ENCODE measurements at regions not wholly inside any gene's neighbourhood (a gene's known extent, or its start where the extent isn't known, plus 50 kb on each side); places are given as distances from the start of the nearest gene placed in this dataset.
A peak's percentile ranks its signal among the peaks of the same experiment; 100 is the strongest.
"Not testable (repeated sequence)": the region's sequence is repeated elsewhere in the genome, so short reads cannot be mapped to it uniquely, and the experiment has no call there.

GRCh38 chr2:122034344-122034743 lies 278.9 kb downstream of the TSN start:
- 71 to 75% (median 75%) methylated on average over 5 of the region's 5 CpGs for WGBS, 3 donors
- Histone ChIP-seq H3K9me3 (ENCODE audit: control insufficient read depth in 2 of 2, insufficient read depth in 1 of 2, low read depth in 1 of 2, low read length in 1 of 2) (no peaks in the 10 kb centered on the region), H3K27me3 (ENCODE audit: control insufficient read depth in 3 of 3, insufficient read depth in 3 of 3, low read length in 3 of 3) (no peaks in the 10 kb centered on the region), H3K4me3 (ENCODE audit: low read depth in 1 of 3, low read length in 3 of 3) (no peak overlapping the region), H3K36me3 (ENCODE audit: control insufficient read depth in 3 of 3, insufficient read depth in 2 of 3, low read depth in 1 of 3, low read length in 3 of 3) (no peaks in the 10 kb centered on the region), H3K27ac (ENCODE audit: low read depth in 1 of 3, low read length in 2 of 3) (no peak overlapping the region), H3K4me1 (ENCODE audit: control insufficient read depth in 3 of 3, insufficient read depth in 2 of 3, low read depth in 1 of 3, low read length in 2 of 3) (no peaks in the 10 kb centered on the region)
- FAIRE-seq (no peak), DNase-seq (no peak)

- no peak overlapping the region for H3K4me3 ChIP-seq (ENCODE audit: low read depth in 1 of 3, low read length in 3 of 3)
- WGBS, 3 donors: 31 to 44% (median 35%) methylated on average over 4 of the region's 4 CpGs
- DNase-seq: no peak
- no peak overlapping the region for H3K27ac ChIP-seq (ENCODE audit: low read depth in 1 of 3, low read length in 2 of 3)
- no peaks in the 10 kb centered on the region for H3K4me1 ChIP-seq (ENCODE audit: control insufficient read depth in 3 of 3, insufficient read depth in 2 of 3, low read depth in 1 of 3, low read length in 2 of 3)
- H3K36me3 ChIP-seq (ENCODE audit: control insufficient read depth in 3 of 3, insufficient read depth in 2 of 3, low read depth in 1 of 3, low read length in 3 of 3): no peaks in the 10 kb centered on the region
- H3K27me3 ChIP-seq (ENCODE audit: control insufficient read depth in 3 of 3, insufficient read depth in 3 of 3, low read length in 3 of 3): no peaks in the 10 kb centered on the region
- no peak for FAIRE-seq
- no peaks in the 10 kb centered on the region for H3K9me3 ChIP-seq (ENCODE audit: control insufficient read depth in 2 of 2, insufficient read depth in 1 of 2, low read depth in 1 of 2, low read length in 1 of 2)
Observed at GRCh38 chr2:122034777-122035176, 279.3 kb downstream of the TSN start.

- H3K4me1 ChIP-seq (ENCODE audit: control insufficient read depth in 3 of 3, insufficient read depth in 2 of 3, low read depth in 1 of 3, low read length in 2 of 3); H3K27ac ChIP-seq (ENCODE audit: low read depth in 1 of 3, low read length in 2 of 3); H3K4me3 ChIP-seq (ENCODE audit: low read depth in 1 of 3, low read length in 3 of 3); DNase-seq; H3K27me3 ChIP-seq (ENCODE audit: control insufficient read depth in 3 of 3, insufficient read depth in 3 of 3, low read length in 3 of 3); H3K36me3 ChIP-seq (ENCODE audit: control insufficient read depth in 3 of 3, insufficient read depth in 2 of 3, low read depth in 1 of 3, low read length in 3 of 3); FAIRE-seq; H3K9me3 ChIP-seq (ENCODE audit: control insufficient read depth in 2 of 2, insufficient read depth in 1 of 2, low read depth in 1 of 2, low read length in 1 of 2): not testable (repeated sequence)
- 41 to 74% (median 54%) methylated on average over 4 of the region's 4 CpGs for WGBS, 3 donors
Observed at GRCh38 chr2:122038816-122039215, 283.4 kb downstream of the TSN start.

- 90 to 94% (median 91%) methylated on average over 5 of the region's 5 CpGs for WGBS, 3 donors
- H3K27me3 ChIP-seq (ENCODE audit: control insufficient read depth in 3 of 3, insufficient read depth in 3 of 3, low read length in 3 of 3): peaks cover 0 to 2% (median 0%) of the 10 kb centered on the region in 3 donors
- FAIRE-seq (no peak), DNase-seq (no peak)
- H3K36me3 ChIP-seq (ENCODE audit: control insufficient read depth in 3 of 3, insufficient read depth in 2 of 3, low read depth in 1 of 3, low read length in 3 of 3): no peaks in the 10 kb centered on the region
- H3K4me3 ChIP-seq (ENCODE audit: low read depth in 1 of 3, low read length in 3 of 3): no peak overlapping the region
- no peak overlapping the region for H3K27ac ChIP-seq (ENCODE audit: low read depth in 1 of 3, low read length in 2 of 3)
- no peaks in the 10 kb centered on the region for H3K9me3 ChIP-seq (ENCODE audit: control insufficient read depth in 2 of 2, insufficient read depth in 1 of 2, low read depth in 1 of 2, low read length in 1 of 2)
- no peaks in the 10 kb centered on the region for H3K4me1 ChIP-seq (ENCODE audit: control insufficient read depth in 3 of 3, insufficient read depth in 2 of 3, low read depth in 1 of 3, low read length in 2 of 3)
Observed at GRCh38 chr2:122041455-122041854, 286.0 kb downstream of the TSN start.

- not testable (repeated sequence) for DNase-seq; FAIRE-seq; H3K9me3 ChIP-seq (ENCODE audit: control insufficient read depth in 2 of 2, insufficient read depth in 1 of 2, low read depth in 1 of 2, low read length in 1 of 2); H3K4me3 ChIP-seq (ENCODE audit: low read depth in 1 of 3, low read length in 3 of 3); H3K27ac ChIP-seq (ENCODE audit: low read depth in 1 of 3, low read length in 2 of 3); H3K27me3 ChIP-seq (ENCODE audit: control insufficient read depth in 3 of 3, insufficient read depth in 3 of 3, low read length in 3 of 3); H3K4me1 ChIP-seq (ENCODE audit: control insufficient read depth in 3 of 3, insufficient read depth in 2 of 3, low read depth in 1 of 3, low read length in 2 of 3); H3K36me3 ChIP-seq (ENCODE audit: control insufficient read depth in 3 of 3, insufficient read depth in 2 of 3, low read depth in 1 of 3, low read length in 3 of 3)
- WGBS, 3 donors: 96 to 98% (median 97%) methylated on average over 3 to 15 of the region's 20 CpGs
Observed at GRCh38 chr2:122051659-122052058, 296.2 kb downstream of the TSN start.

GRCh38 chr2:122055521-122055931 lies 300.1 kb downstream of the TSN start:
- no peaks in the 10 kb centered on the region for H3K9me3 ChIP-seq (ENCODE audit: control insufficient read depth in 2 of 2, insufficient read depth in 1 of 2, low read depth in 1 of 2, low read length in 1 of 2)
- H3K4me3 ChIP-seq (ENCODE audit: low read depth in 1 of 3, low read length in 3 of 3): no peak overlapping the region
- H3K36me3 ChIP-seq (ENCODE audit: control insufficient read depth in 3 of 3, insufficient read depth in 2 of 3, low read depth in 1 of 3, low read length in 3 of 3): no peaks in the 10 kb centered on the region
- no peaks in the 10 kb centered on the region for H3K27me3 ChIP-seq (ENCODE audit: control insufficient read depth in 3 of 3, insufficient read depth in 3 of 3, low read length in 3 of 3)
- WGBS, 3 donors: 1 to 11% (median 7%) methylated on average over 4 of the region's 4 CpGs
- no peak for FAIRE-seq
- DNase-seq: peak in 1 of 2 donors; percentile 46
- peaks cover 0 to 10% (median 0%) of the 10 kb centered on the region in 3 donors for H3K4me1 ChIP-seq (ENCODE audit: control insufficient read depth in 3 of 3, insufficient read depth in 2 of 3, low read depth in 1 of 3, low read length in 2 of 3)
- no peak overlapping the region for H3K27ac ChIP-seq (ENCODE audit: low read depth in 1 of 3, low read length in 2 of 3)

- no peaks in the 10 kb centered on the region for H3K9me3 ChIP-seq (ENCODE audit: control insufficient read depth in 2 of 2, insufficient read depth in 1 of 2, low read depth in 1 of 2, low read length in 1 of 2)
- H3K27me3 ChIP-seq (ENCODE audit: control insufficient read depth in 3 of 3, insufficient read depth in 3 of 3, low read length in 3 of 3): no peaks in the 10 kb centered on the region
- FAIRE-seq: no peak
- peaks cover 0 to 10% (median 0%) of the 10 kb centered on the region in 3 donors for H3K4me1 ChIP-seq (ENCODE audit: control insufficient read depth in 3 of 3, insufficient read depth in 2 of 3, low read depth in 1 of 3, low read length in 2 of 3)
- H3K4me3 ChIP-seq (ENCODE audit: low read depth in 1 of 3, low read length in 3 of 3): no peak overlapping the region
- 21 to 57% (median 41%) methylated on average over 2 of the region's 2 CpGs for WGBS, 3 donors
- peak in 1 of 2 donors; percentile 23 for DNase-seq
- H3K27ac ChIP-seq (ENCODE audit: low read depth in 1 of 3, low read length in 2 of 3): no peak overlapping the region
- no peaks in the 10 kb centered on the region for H3K36me3 ChIP-seq (ENCODE audit: control insufficient read depth in 3 of 3, insufficient read depth in 2 of 3, low read depth in 1 of 3, low read length in 3 of 3)
Observed at GRCh38 chr2:122056853-122057252, 301.4 kb downstream of the TSN start.

GRCh38 chr2:122061206-122061605 lies 305.8 kb downstream of the TSN start:
- Histone ChIP-seq H3K9me3 (ENCODE audit: control insufficient read depth in 2 of 2, insufficient read depth in 1 of 2, low read depth in 1 of 2, low read length in 1 of 2) (no peaks in the 10 kb centered on the region), H3K4me1 (ENCODE audit: control insufficient read depth in 3 of 3, insufficient read depth in 2 of 3, low read depth in 1 of 3, low read length in 2 of 3) (peaks cover 0 to 4% (median 0%) of the 10 kb centered on the region in 3 donors), H3K27ac (ENCODE audit: low read depth in 1 of 3, low read length in 2 of 3) (no peak overlapping the region), H3K4me3 (ENCODE audit: low read depth in 1 of 3, low read length in 3 of 3) (no peak overlapping the region), H3K36me3 (ENCODE audit: control insufficient read depth in 3 of 3, insufficient read depth in 2 of 3, low read depth in 1 of 3, low read length in 3 of 3) (no peaks in the 10 kb centered on the region), H3K27me3 (ENCODE audit: control insufficient read depth in 3 of 3, insufficient read depth in 3 of 3, low read length in 3 of 3) (no peaks in the 10 kb centered on the region)
- WGBS, 3 donors: 63 to 70% (median 69%) methylated on average over 2 of the region's 2 CpGs
- DNase-seq (no peak), FAIRE-seq (no peak)

- Histone ChIP-seq H3K4me3 (ENCODE audit: low read depth in 1 of 3, low read length in 3 of 3) (no peak overlapping the region), H3K4me1 (ENCODE audit: control insufficient read depth in 3 of 3, insufficient read depth in 2 of 3, low read depth in 1 of 3, low read length in 2 of 3) (peaks cover 0 to 4% (median 0%) of the 10 kb centered on the region in 3 donors), H3K36me3 (ENCODE audit: control insufficient read depth in 3 of 3, insufficient read depth in 2 of 3, low read depth in 1 of 3, low read length in 3 of 3) (no peaks in the 10 kb centered on the region), H3K27me3 (ENCODE audit: control insufficient read depth in 3 of 3, insufficient read depth in 3 of 3, low read length in 3 of 3) (no peaks in the 10 kb centered on the region), H3K9me3 (ENCODE audit: control insufficient read depth in 2 of 2, insufficient read depth in 1 of 2, low read depth in 1 of 2, low read length in 1 of 2) (no peaks in the 10 kb centered on the region), H3K27ac (ENCODE audit: low read depth in 1 of 3, low read length in 2 of 3) (no peak overlapping the region)
- DNase-seq (no peak), FAIRE-seq (no peak)
- WGBS, 3 donors: 51 to 82% (median 69%) methylated on average over 2 of the region's 2 CpGs
Observed at GRCh38 chr2:122061831-122062230, 306.4 kb downstream of the TSN start.
